Stimulated activated CD4-positive, alpha-beta T cell treated with anti-CD3 and anti-CD28 coated beads, Interleukin-1b, Interleukin-23, amount 100 ng/mL, for 24 hours (primary cell): ENCODE measurements at regions not wholly inside any gene's neighbourhood (a gene's known extent, or its start where the extent isn't known, plus 50 kb on each side); places are given as distances from the start of the nearest gene placed in this dataset.
"Not testable (repeated sequence)": the region's sequence is repeated elsewhere in the genome, so short reads cannot be mapped to it uniquely, and the experiment has no call there.

Source experiments
- DNase-seq, 4 experiments: peaks; one replicate each; pipeline ENCODE4 v3.0.0-alpha.2; 2020; ENCODE audit warnings: low read depth in 4 of 4, low spot score in 1 of 4

GRCh38 chr12:46573347-46573658, 200.7 kb upstream of the SLC38A2 start:
- DNase-seq = no peak

GRCh38 chr12:46572644-46573346, 200.2 kb upstream of the SLC38A2 start:
- no peak for DNase-seq

- DNase-seq = no peak
Measured at GRCh38 chr12:46571608-46572007, 199.0 kb upstream of the SLC38A2 start.

GRCh38 chr12:46569826-46570439, 197.4 kb upstream of the SLC38A2 start:
- no peak for DNase-seq

- DNase-seq = no peak
Measured at GRCh38 chr12:46567667-46568066, 195.1 kb upstream of the SLC38A2 start.

GRCh38 chr12:46562625-46563225, 190.2 kb upstream of the SLC38A2 start:
- no peak for DNase-seq

- not testable (repeated sequence) for DNase-seq
Measured at GRCh38 chr12:46561769-46562624, 189.4 kb upstream of the SLC38A2 start.

GRCh38 chr12:46560874-46561273, 188.3 kb upstream of the SLC38A2 start:
- no peak for DNase-seq

GRCh38 chr12:46560089-46560488, 187.5 kb upstream of the SLC38A2 start:
- no peak for DNase-seq

- DNase-seq = no peak
Measured at GRCh38 chr12:46559311-46559710, 186.7 kb upstream of the SLC38A2 start.

GRCh38 chr12:46558677-46559076, 186.1 kb upstream of the SLC38A2 start:
- DNase-seq = no peak

GRCh38 chr12:46557539-46558373, 185.2 kb upstream of the SLC38A2 start:
- DNase-seq = no peak

- DNase-seq = no peak
Measured at GRCh38 chr12:46556819-46557524, 184.4 kb upstream of the SLC38A2 start.

- DNase-seq = no peak
Measured at GRCh38 chr12:46556105-46556559, 183.6 kb upstream of the SLC38A2 start.

GRCh38 chr12:46555406-46555852, 182.9 kb upstream of the SLC38A2 start:
- DNase-seq = no peak

- DNase-seq = no peak
Measured at GRCh38 chr12:46554460-46554859, 181.9 kb upstream of the SLC38A2 start.

- no peak for DNase-seq
Measured at GRCh38 chr12:46553911-46554310, 181.3 kb upstream of the SLC38A2 start.

- no peak for DNase-seq
Measured at GRCh38 chr12:46553266-46553665, 180.7 kb upstream of the SLC38A2 start.

- DNase-seq = no peak
Measured at GRCh38 chr12:46550266-46550879, 177.8 kb upstream of the SLC38A2 start.
